ENCODE measurements at regions not wholly inside any gene's neighbourhood (a gene's known extent, or its start where the extent isn't known, plus 50 kb on each side); places are given as distances from the start of the nearest gene placed in this dataset.

- no peak for TF ChIP-seq CTCF (IDR thresholded peaks at IDR 0.05)
- Histone ChIP-seq H3K4me1 (no peaks in the 10 kb centered on the region), H3K36me3 (ENCODE audit: control insufficient read depth, insufficient read depth, low read length) (no peaks in the 10 kb centered on the region), H3K9ac (no peak overlapping the region), H3K4me3 (ENCODE audit: low read depth, low read length) (no peak overlapping the region), H2AFZ (no peak overlapping the region), H3K9me3 (ENCODE audit: control insufficient read depth, low read length) (no peaks in the 10 kb centered on the region), H3K27ac (no peak overlapping the region), H3K27me3 (ENCODE audit: control insufficient read depth, insufficient read depth, low read length) (no peaks in the 10 kb centered on the region), H3K4me2 (ENCODE audit: low read length) (no peak overlapping the region), H3K79me2 (no peaks in the 10 kb centered on the region)
These were observed 76.6 kb upstream of the QRFPR start for GRCh38 chr4:121457278-121457875.

GRCh38 chr4:121455285-121455684 is 74.5 kb upstream of the QRFPR start:
- Histone ChIP-seq H3K9ac (no peak overlapping the region), H2AFZ (no peak overlapping the region), H3K27me3 (ENCODE audit: control insufficient read depth, insufficient read depth, low read length) (no peaks in the 10 kb centered on the region), H3K27ac (no peak overlapping the region), H3K4me1 (no peaks in the 10 kb centered on the region), H3K9me3 (ENCODE audit: control insufficient read depth, low read length) (no peaks in the 10 kb centered on the region), H3K79me2 (no peaks in the 10 kb centered on the region), H3K4me3 (ENCODE audit: low read depth, low read length) (no peak overlapping the region), H3K36me3 (ENCODE audit: control insufficient read depth, insufficient read depth, low read length) (no peaks in the 10 kb centered on the region), H3K4me2 (ENCODE audit: low read length) (no peak overlapping the region)
- no peak for TF ChIP-seq CTCF (IDR thresholded peaks at IDR 0.05)

GRCh38 chr4:121454251-121454979 is 73.6 kb upstream of the QRFPR start:
- no peak for TF ChIP-seq CTCF (IDR thresholded peaks at IDR 0.05)
- Histone ChIP-seq H3K36me3 (ENCODE audit: control insufficient read depth, insufficient read depth, low read length) (no peaks in the 10 kb centered on the region), H2AFZ (no peak overlapping the region), H3K79me2 (no peaks in the 10 kb centered on the region), H3K4me1 (no peaks in the 10 kb centered on the region), H3K4me2 (ENCODE audit: low read length) (no peak overlapping the region), H3K4me3 (ENCODE audit: low read depth, low read length) (no peak overlapping the region), H3K9me3 (ENCODE audit: control insufficient read depth, low read length) (no peaks in the 10 kb centered on the region), H3K27me3 (ENCODE audit: control insufficient read depth, insufficient read depth, low read length) (no peaks in the 10 kb centered on the region), H3K9ac (no peak overlapping the region), H3K27ac (no peak overlapping the region)

GRCh38 chr4:121451310-121451709 is 70.5 kb upstream of the QRFPR start:
- Histone ChIP-seq H3K9ac (no peak overlapping the region), H3K4me3 (ENCODE audit: low read depth, low read length) (no peak overlapping the region), H3K79me2 (no peaks in the 10 kb centered on the region)

More at GRCh38 chr4:121451310-121451709, 70.5 kb upstream of the QRFPR start:
- Histone ChIP-seq H3K36me3 (ENCODE audit: control insufficient read depth, insufficient read depth, low read length) (no peaks in the 10 kb centered on the region), H2AFZ (no peak overlapping the region), H3K27ac (no peak overlapping the region), H3K9me3 (ENCODE audit: control insufficient read depth, low read length) (no peaks in the 10 kb centered on the region), H3K4me2 (ENCODE audit: low read length) (no peak overlapping the region), H3K27me3 (ENCODE audit: control insufficient read depth, insufficient read depth, low read length) (no peaks in the 10 kb centered on the region), H3K4me1 (no peaks in the 10 kb centered on the region)
- no peak for TF ChIP-seq CTCF (IDR thresholded peaks at IDR 0.05)

Data from parathyroid adenoma (tissue), 2 donors.